Fibroblast of pulmonary artery (primary cell): ENCODE measurements at regions not wholly inside any gene's neighbourhood (a gene's known extent, or its start where the extent isn't known, plus 50 kb on each side); places are given as distances from the start of the nearest gene placed in this dataset.

ENCODE experiments used
- DNase-seq: peaks from one replicate; pipeline ENCODE4 v3.0.0-alpha.2; 2010; ENCODE audit warnings: low read depth
- H3K4me3 ChIP-seq: replicated peaks from 2 replicates; pipeline ENCODE4 v1.5.1; 2011; ENCODE audit warnings: low read depth, mild to moderate bottlenecking, control low read depth, low read length, moderate library complexity
- TF ChIP-seq, protein P1 (sequence below): IDR thresholded peaks from 2 replicates; pipeline ENCODE4 v1.5.1; 2011; ENCODE audit warnings: mild to moderate bottlenecking, control low read depth, low read length, inconsistent platforms; ENCODE audit errors: missing control alignments

DNA sequence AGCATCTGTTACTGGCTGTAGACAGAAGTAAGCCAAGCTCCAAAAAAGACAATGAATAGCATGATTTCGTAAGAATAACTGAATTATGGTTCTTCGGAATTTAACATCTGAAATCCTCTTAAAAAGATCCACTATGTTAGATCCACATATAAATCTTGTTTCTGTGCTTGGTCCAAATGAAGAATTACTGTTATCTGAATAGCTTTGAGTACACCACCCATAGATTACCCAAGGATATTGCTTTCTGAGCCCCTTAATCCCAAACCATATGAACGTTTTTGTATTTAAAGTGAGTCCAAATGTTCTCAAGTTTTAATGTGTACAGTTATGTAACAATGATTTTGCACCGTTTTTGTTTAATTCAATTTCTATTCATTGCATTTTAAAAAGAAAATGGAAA is 124.9 kb downstream of the DSC3 start:
- no peak overlapping the region for H3K4me3 ChIP-seq
- DNase-seq = no peak
- TF ChIP-seq, protein P1, sequence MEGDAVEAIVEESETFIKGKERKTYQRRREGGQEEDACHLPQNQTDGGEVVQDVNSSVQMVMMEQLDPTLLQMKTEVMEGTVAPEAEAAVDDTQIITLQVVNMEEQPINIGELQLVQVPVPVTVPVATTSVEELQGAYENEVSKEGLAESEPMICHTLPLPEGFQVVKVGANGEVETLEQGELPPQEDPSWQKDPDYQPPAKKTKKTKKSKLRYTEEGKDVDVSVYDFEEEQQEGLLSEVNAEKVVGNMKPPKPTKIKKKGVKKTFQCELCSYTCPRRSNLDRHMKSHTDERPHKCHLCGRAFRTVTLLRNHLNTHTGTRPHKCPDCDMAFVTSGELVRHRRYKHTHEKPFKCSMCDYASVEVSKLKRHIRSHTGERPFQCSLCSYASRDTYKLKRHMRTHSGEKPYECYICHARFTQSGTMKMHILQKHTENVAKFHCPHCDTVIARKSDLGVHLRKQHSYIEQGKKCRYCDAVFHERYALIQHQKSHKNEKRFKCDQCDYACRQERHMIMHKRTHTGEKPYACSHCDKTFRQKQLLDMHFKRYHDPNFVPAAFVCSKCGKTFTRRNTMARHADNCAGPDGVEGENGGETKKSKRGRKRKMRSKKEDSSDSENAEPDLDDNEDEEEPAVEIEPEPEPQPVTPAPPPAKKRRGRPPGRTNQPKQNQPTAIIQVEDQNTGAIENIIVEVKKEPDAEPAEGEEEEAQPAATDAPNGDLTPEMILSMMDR = no peak

DNA sequence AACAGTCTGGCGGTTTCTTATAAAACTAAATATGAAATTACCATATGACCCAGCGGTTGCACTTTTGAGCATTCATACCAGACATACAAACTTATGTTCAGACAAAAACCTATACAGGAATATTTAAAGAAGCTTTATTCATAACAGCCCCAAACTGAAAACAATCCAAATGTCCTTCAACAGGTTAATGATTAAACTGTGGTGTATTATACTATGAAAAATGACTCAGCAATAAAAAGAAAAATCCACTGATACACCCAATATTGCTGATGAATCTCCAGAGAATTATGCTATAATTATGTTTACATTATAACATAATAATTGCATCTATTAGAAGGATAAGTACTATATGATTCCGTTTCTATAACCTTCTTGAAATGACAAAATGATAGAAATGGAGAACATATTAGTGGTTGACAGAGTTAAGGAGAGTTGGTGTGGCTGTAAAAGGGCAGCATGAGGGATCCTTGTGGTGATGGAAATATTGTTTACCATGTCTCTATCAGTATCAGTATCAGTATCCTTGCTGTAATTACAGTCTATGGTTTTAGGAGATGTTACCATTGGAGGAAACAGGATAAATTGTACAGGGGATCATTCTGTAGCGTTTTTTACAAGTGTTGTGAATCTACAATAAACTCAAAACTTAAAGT is 127.1 kb downstream of the DSC3 start:
- DNase-seq = no peak

DNA sequence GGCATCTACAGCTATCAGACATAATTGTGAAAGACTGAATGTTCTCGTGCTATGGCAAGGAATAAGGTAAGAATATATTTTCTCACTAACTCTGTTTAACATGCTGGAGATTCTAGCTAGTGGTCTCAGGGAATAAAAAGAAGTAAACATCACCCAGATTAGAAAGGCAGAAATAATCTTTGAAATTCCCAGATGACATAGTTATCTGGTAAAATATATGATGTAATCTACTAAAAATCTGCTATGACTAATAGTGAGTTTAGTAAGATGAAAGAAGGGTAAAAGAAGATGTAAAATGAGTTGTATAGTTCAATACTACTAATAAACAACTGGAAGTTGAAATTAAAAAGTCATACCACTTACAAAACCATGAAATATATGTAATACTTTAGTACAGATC is 134.2 kb downstream of the DSC3 start:
- TF ChIP-seq, protein P1 = no peak
- DNase-seq = no peak
- no peak overlapping the region for H3K4me3 ChIP-seq

More for the DNA sequence above, 127.1 kb downstream of the DSC3 start:
- H3K4me3 ChIP-seq = no peak overlapping the region
- TF ChIP-seq, protein P1 = no peak

DNA sequence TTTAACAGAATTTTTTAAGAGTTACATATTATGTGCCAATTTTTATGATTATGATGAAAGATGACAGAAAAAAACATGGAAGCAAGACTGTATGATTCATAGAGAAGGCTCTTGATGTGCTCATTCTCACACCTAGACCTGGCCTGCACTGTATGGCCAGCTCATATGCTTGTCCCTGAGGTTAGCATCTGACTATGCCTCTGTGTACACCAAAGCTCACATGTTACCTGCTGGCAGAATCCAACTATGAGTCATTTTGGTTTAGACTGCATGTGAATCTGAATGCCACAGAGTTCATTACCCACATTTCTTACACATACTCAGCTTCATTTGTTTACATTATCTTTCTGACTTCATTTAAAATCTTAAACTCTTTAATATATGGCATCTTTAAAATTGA is 139.0 kb downstream of the DSC3 start:
- TF ChIP-seq, protein P1 = no peak
- H3K4me3 ChIP-seq = no peak overlapping the region
- DNase-seq = no peak

DNA sequence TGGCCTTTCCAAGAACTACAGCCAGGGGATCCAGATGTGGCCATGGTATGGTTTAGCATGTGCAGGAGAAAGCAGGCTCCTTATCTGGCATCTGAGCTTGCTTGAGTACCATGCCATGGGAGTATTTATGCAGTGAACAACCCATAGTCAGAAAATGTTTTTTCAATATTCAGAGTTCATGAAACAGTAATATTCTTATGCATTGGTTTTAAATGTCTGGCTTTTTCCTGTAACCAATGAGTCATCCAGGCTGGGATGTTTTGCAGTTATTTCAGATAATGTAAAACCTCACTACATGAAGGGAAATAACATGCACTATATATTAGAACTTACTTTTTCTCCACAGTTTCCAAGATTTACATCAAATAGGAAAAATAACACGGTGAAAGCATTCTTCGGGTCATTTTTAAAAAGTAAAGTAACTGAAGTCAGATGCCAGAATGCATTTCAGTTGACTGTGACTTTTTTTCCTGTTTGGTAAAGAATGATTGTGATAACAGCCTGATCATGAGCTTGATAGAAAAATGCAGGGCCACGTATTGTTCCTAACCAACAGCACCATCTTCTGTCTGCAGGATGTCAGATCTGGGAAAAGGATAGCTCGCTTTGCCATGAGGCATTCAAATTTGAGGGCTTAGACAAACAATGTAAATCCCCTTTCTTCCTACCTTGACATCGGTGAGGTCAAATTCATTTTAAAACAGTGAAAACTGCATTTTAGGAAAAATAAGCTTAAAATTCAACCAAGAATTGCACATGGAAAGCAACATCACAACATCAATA is 152.8 kb downstream of the DSC3 start:
- peak; percentile 33 for DNase-seq
- TF ChIP-seq, protein P1 = peak; percentile 26
- H3K4me3 ChIP-seq = no peak overlapping the region

DNA sequence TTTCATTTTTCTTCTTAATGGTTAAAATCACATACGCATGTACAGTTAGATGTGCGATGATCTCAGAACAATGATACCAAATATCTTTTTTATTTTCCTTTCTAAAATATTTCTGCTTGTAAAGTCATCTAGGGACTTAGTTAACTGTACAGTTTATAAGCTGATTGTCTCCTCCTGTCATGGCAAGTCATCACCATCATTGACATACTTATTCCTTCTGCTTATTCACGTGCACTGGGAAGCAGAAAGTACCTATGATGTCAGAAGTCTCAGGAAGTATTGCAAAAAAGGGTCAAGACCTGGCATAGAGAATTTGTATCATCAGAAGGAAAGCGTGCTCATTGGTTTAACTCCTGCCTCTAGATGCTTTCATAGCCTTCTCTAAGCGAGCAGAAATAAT is 154.2 kb downstream of the DSC3 start:
- H3K4me3 ChIP-seq = no peak overlapping the region
- TF ChIP-seq, protein P1 = no peak
- no peak for DNase-seq
